HG03439 (cell line): ENCODE measurements at regions not wholly inside any gene's neighbourhood (a gene's known extent, or its start where the extent isn't known, plus 50 kb on each side); places are given as distances from the start of the nearest gene placed in this dataset.

Source experiments
- ATAC-seq: cut with Tn5 transposase; IDR thresholded peaks from one replicate; pipeline ENCODE4 v1.9.1; 2021; ENCODE audit warnings: mild to moderate bottlenecking, moderate library complexity; ENCODE audit not compliant: unreplicated experiment

- ATAC-seq = no peak
Measured at GRCh38 chr9:109593612-109594011, 95.5 kb upstream of the PTPN3 start.

- no peak for ATAC-seq
Measured at GRCh38 chr9:109597496-109597895, 99.4 kb upstream of the PTPN3 start.

DNA sequence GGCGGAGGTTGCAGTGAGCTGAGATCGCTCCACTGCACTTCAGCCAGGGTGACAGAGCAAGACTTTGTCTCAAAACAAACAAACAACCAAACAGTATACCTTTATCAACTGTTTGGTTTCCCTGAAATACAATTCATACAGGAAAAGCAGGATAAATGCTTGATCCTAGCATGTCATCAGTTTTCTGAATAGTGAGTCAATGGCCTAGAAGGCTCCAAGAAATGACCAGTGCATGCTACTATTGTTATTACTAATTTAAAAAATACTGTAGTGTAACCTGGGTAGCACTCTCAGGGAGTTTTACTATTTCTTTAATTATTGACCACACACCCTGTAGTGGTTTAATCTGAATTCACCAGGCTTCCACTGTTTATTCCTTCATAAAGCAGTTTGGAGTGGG is 101.0 kb upstream of the PTPN3 start:
- no peak for ATAC-seq

- no peak for ATAC-seq
Measured at GRCh38 chr9:109599711-109600110, 101.6 kb upstream of the PTPN3 start.

DNA sequence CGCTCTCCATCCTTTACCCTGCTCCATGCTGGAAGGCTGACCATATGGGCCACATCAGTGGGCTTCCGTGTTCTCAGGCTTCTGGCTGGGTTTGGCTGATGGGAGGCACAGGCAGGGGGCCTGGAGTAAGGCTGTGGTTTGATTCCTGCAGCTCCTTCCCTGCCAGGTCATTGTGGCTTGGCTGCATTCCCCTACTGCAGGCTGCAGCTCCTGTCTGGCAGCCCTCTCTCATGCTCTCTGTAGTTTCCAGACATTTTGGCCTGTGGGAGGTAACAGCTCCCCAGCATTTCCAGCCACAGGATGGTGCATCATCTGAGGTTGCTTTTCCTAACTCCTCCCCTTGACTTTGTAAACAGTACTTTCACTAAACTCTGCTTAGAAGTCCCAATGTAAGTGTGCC is 102.0 kb upstream of the PTPN3 start:
- ATAC-seq = no peak

DNA sequence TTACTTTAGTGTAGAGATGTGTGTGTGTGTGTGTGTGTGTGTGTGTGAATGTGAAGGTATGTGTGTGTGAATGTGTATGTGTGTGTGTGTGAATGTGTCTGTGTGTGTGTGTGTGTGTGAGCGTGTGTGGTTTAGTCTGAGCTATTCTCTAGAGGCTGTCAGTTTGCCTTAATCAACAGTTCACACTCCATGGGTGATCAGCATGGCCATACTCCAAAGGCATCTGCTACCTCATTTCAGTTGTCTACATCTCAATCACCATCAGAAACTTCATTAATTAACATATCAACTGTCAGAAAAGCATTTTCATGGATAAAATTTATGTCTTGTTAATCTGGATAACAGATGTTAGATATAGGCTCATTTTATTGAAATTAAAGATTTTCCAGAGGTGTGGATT is 103.1 kb upstream of the PTPN3 start:
- no peak for ATAC-seq

- ATAC-seq = no peak
Measured at GRCh38 chr9:109602987-109603386, 104.9 kb upstream of the PTPN3 start.

- no peak for ATAC-seq
Measured at GRCh38 chr9:109604131-109604530, 106.0 kb upstream of the PTPN3 start.

DNA sequence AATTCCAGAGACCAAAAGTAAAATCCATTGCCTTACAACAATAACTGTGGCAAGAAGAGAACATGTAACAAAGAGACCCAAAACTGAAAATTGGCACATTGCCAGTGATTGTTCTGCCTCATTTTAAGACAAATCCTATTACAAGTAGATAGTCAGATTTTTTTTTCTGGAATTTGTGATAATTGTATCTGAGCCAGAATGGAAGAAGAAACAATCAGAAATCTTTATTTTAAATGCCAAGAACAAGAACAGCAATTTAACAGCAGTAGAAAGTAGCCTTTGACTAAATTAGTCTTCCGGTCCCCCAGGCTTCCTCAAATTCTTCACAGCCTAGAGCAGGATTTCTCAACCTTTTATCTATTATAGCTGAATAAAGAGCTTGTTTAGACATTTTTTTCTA is 106.7 kb upstream of the PTPN3 start:
- ATAC-seq = no peak

GRCh38 chr9:109609060-109609459 is 111.0 kb upstream of the PTPN3 start:
- no peak for ATAC-seq

GRCh38 chr9:109616571-109617120 is 118.5 kb upstream of the PTPN3 start:
- ATAC-seq = no peak

GRCh38 chr9:109619310-109619709 is 121.2 kb upstream of the PTPN3 start:
- ATAC-seq = no peak

- ATAC-seq = no peak
Measured at GRCh38 chr9:109624143-109624542, 126.0 kb upstream of the PTPN3 start.

DNA sequence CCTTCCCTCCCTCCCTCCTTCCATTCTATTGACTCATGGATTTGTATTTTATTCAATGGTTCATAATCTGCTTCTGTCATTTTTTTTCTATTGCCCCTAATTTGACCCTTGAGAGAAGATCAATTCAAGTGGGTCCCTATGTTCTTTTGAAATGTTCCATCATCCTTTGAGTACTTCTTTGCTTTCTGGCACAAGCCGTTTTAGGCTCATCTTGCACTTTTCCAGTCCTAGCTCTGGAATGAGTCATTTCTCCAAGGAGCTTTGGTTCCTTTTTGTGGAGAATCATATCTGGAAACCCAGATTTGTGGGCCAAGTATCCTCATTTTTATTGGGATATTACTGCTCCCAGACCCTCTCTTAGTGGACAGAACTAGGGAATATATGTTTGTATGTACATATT is 126.8 kb upstream of the PTPN3 start:
- ATAC-seq = no peak

GRCh38 chr9:109627042-109627441 is 128.9 kb upstream of the PTPN3 start:
- ATAC-seq = no peak

- no peak for ATAC-seq
Measured at GRCh38 chr9:109629615-109630014, 131.5 kb upstream of the PTPN3 start.

- ATAC-seq = no peak
Measured at GRCh38 chr9:109632817-109633216, 134.7 kb upstream of the PTPN3 start.

DNA sequence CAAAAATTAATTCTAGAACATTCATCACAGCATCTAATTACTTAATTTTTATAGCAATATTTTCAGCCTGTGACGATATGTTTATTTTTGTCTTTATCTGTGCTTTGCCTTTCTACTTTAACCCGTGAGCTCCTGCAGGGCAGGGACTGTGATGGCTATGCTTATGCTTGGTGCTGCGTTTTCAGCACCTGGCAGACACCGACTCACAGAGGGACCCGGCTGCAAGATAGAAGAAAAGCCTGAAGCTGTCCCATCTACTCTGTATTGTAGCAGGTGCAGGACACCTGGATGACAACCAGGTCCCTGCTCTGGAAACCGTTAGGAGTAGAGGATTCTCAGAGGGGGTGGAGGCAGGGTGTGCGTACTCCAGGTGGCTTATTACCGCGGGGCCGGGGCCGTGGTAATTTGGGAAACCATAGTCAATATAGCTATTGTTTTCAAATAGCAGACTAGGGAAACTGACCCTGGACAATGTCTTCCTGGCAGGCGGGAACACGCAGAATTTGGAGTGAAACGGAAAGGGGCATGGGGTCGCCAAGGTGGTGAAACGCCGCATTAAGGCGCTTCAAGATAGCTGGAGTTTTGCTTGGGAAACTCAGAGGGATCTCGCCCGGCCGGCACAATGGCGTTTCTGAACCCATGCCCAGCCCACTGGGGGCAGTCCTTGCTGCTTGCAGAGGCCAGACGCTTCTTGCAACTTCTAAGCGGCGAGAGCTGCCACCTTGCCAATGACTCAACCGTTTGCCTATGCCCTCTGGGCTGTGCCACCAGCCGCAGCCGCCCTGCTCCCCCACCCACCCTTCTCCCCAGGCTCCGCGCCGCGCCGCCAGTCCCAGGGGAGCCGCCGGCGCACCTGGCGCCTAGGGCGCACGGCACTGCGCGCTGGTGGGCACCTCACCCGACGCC is 140.1 kb upstream of the PALM2AKAP2 start:
- ATAC-seq = no peak

- ATAC-seq = no peak
Measured at GRCh38 chr9:109640580-109641371, 139.2 kb upstream of the PALM2AKAP2 start.

DNA sequence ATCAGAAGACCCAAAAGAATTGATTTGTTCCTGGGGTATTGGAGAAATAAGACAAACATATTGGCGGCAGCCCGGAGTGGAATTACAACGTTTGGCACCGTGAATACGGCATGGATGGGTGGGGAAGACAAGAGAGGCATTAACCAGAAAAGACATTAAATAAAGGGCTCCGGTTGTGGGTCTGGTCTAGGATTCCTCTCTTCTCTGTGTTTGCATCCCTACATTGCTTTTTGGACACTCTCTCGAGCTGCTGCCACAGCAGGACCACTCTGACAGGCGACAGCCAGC is 138.7 kb upstream of the PALM2AKAP2 start:
- ATAC-seq = no peak

DNA sequence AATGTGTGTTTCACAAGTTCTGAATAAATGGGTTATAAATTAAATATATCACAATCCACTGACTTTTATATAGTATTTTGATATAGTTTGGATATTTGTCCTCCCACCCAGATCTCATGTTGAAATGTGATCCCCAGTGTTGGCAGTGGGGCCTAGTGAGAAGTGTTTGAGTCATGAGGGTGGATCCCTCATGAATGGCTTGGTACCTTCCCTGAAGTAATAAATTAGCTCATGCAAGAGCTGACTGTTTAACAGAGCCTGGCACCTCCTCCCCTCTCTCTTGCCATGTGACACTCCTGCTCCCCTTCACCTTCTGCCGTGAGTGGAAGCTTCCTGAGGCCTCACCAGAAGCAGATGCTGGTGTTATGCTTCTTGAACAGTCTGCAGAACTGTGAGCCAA is 127.9 kb upstream of the PALM2AKAP2 start:
- no peak for ATAC-seq

DNA sequence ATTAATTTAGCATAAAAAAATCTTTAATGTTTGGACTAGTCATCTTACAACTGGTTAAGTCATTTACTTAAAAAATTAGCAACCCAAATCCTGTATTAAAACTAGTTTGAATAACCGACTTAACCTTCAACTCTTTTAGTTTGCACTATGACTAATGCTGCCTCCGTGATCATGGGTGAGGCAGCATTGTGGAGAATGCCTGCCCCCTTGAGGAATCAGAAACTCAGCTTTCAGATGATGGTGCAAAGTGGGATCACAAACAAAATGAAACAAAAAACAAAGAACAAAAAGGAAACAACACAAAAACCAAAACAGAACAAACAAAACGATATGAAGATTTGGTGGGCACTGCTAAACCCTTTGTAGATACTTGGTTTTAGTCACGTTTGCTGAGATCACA is 127.0 kb upstream of the PALM2AKAP2 start:
- peak; percentile 59 for ATAC-seq
